GM18517 (cell line): ENCODE measurements at regions not wholly inside any gene's neighbourhood (a gene's known extent, or its start where the extent isn't known, plus 50 kb on each side); places are given as distances from the start of the nearest gene placed in this dataset.
"Not testable (repeated sequence)": the region's sequence is repeated elsewhere in the genome, so short reads cannot be mapped to it uniquely, and the experiment has no call there.

Experiments used
- ATAC-seq: cut with Tn5 transposase; IDR thresholded peaks from one replicate; pipeline ENCODE4 v1.9.1; 2021; ENCODE audit warnings: mild to moderate bottlenecking, moderate library complexity; ENCODE audit not compliant: unreplicated experiment

- ATAC-seq, result no peak
Observed at GRCh38 chr3:6242104-6242503, 618.8 kb upstream of the GRM7 start.

GRCh38 chr3:6248528-6248927 lies 612.4 kb upstream of the GRM7 start:
- no peak for ATAC-seq

- ATAC-seq, result peak; percentile 31
Observed at GRCh38 chr3:6249679-6250078, 611.2 kb upstream of the GRM7 start.

- ATAC-seq, result peak; percentile 99
Observed at GRCh38 chr3:6250167-6250566, 610.7 kb upstream of the GRM7 start.

DNA sequence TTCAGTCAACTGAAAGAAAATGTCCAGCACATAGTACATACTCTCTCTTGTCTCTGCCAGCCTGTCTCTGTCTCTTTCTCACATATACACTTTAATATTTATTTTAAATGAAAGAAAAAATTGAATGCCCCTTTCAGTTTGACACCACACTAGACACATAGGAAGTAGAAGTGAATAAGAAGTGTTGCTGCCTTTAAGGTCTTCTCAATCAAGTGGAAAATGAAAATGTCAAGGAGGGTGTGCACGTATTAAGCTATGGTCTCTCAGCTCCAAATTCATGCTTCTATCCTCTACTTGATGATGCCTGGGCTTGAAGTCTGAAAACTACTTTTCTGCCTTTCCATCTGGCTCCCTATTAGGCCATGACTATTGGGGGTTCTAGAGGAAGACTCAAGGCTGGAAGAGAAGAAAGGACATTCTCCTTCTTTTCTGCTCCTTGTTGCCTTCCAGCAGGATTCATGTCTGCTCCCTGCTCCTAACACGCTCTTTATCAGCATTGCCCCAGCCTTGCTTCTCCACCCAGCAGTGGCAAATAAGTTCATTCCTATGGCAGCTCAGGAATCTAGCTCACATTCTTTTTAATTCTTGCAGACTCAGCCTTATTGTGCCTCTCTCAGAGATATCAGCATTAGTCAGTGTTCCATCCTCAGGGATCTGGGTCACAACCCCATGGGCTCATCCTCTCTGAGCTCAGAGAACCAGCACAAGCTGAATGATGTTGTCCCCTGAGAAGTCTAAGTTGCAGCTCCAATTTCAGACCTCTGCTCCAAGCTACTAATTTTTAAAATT lies 609.1 kb upstream of the GRM7 start:
- ATAC-seq, result no peak

DNA sequence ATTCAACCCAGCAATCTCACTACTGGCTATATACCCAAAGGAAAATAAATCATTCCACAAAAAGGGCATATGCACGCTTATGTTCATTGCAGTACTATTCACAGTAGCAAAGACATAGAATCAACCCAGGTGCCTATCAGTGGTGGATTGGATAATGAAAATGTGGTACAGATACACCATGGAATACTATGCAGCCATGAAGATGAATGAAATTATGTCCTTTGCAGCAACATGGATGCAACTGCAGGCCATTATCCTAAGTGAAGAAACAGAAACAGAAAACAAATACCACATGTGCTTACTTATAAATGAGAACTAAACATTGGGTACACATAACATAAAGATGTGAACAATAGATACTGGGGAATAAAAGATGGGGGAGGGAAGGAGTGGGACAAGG lies 606.4 kb upstream of the GRM7 start:
- no peak for ATAC-seq

- no peak for ATAC-seq
Observed at GRCh38 chr3:6255229-6255628, 605.7 kb upstream of the GRM7 start.

DNA sequence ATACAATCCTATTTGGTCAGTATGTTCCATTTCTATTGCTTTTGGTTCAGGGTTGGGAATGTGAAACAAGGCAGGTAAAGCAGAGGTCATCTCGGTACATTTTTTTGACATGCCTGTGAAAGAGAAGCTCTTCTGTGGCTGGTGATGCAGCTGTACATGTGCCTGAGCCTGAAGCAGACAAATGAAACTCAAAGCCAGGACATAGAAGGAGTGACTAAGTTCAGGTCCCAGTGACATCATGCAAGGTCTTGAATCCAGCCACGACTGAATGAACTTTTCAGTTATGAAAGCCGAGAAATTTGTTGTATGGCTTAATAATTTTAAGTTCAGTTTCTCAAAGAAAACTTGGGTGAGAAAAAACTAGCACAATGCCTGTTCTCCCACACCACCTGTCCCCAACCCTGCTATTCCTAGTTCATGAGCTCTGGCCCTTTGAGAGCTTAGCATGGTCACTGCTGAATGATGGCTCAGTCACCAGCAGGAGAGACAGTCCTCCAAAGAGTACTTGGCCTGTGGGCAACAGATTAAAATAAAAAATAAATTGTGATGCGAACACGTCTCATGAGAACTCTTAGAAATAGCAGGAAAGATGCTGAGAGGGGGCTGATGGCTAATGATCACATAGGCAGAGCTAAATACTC lies 600.2 kb upstream of the GRM7 start:
- ATAC-seq, result no peak

DNA sequence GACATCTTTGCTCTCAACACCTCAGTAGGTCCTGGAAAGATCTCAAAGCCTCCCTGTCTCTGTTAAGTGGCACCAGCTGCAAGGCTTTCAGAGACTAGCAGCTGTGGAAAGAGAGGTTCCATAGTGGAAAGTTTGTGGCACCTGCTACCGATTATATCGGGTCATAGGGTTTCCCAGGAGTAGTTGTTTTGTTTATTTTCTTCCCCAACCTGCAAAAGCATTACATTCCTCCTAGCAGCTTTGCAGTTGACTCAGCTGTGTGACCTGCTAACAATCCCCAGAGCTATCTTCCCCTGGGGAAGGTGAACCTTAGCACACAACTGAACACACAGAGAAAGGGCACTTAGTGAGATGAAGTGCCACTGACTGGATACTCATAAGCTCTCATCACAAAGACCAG lies 598.9 kb upstream of the GRM7 start:
- no peak for ATAC-seq

- no peak for ATAC-seq
Observed at GRCh38 chr3:6264036-6264435, 596.9 kb upstream of the GRM7 start.

- peak; percentile 60 for ATAC-seq
Observed at GRCh38 chr3:6264906-6265305, 596.0 kb upstream of the GRM7 start.

DNA sequence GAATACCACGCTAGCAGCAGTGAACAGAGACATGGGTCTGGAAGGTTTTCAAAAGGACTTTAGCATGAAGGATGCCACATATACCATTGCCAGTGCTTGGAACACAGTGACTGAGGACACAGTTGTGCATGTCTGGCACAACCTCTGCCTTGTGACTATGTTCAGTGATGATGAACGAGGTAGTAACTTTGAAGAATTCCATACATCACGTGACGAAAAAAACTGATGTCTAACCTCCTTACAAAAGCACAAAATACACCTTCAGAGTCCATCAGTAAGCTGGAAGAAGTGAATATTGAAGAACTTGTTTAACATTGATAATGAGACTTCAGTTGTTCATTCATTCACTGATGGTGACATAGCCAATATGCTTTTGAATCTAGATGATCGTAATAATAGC lies 594.8 kb upstream of the GRM7 start:
- no peak for ATAC-seq

GRCh38 chr3:6273878-6274277 lies 587.0 kb upstream of the GRM7 start:
- no peak for ATAC-seq

- no peak for ATAC-seq
Observed at GRCh38 chr3:6281662-6282061, 579.3 kb upstream of the GRM7 start.

DNA sequence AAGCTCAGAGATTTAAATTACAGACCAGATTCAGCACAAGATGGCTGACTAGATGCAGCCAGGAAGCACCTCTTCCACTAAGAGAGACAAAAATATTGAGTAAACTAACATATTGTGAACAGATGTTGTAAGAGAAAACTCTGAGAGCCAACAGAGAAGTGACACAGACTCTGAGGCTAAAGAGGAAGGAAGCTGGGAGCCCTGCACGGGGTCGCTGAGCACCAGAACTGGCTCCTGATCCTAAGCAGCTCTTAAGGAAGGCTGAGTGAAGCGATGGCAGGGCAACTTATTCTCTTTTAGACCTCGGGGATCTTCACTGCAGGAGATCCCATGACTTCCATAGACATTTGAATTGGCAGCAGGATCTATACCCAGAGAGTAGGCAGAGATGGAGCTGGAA lies 578.0 kb upstream of the GRM7 start:
- no peak for ATAC-seq

DNA sequence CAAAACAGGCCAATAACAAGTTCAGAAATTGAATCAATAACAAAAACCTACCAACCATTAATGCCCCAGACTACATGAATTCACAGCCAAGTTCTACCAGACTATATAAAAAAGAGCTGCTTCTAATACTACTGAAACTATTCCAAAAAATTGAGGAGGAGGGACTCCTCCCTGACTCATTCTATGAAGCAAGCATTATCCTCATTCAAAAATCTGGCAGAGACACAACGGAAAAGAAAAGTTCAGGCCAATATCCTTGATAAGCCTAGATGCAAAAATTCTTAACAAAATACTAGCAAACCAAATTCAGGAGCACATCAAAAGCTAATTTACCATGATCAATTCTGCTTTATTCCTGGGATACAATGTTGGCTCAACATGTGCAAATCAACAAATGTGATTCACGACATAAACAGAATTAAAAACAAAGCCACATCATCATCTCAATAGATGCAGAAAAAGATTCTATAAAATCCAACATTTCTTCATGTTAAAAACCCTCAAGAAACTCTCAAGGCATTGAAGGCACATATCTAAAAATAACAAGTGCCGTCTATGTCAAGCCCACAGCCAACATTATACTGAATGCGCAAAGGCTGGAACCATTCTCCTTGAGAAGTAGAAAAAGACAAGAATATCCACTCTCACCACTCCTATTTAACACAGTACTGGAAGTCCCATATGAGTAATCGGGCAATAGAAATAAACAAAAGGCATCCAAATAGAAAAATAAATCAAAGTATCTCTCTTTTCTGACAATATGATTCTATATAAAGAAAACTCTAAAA lies 573.6 kb upstream of the GRM7 start:
- no peak for ATAC-seq

GRCh38 chr3:6301626-6302025 lies 559.3 kb upstream of the GRM7 start:
- ATAC-seq, result no peak

GRCh38 chr3:6315906-6316305 lies 545.0 kb upstream of the GRM7 start:
- ATAC-seq, result no peak

DNA sequence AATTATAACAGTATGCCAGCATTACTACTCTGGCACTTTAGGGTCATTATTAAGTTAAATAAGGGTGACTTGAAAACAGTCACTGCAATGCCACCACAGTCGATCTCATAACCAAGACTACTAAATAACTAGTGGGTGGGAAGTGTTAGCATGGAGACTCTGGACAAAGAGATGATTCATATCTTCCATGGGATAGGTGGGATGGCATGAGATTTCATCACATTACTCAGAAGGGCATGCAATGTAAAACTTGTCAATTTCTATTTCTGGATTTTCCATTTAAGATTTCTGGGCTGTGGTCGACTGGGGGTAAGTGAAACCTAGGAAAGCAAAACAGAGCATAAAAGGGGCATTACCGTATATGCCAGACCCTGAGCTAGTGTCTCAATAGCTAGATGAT lies 538.9 kb upstream of the GRM7 start:
- no peak for ATAC-seq

- no peak for ATAC-seq
Observed at GRCh38 chr3:6326771-6327170, 534.1 kb upstream of the GRM7 start.

GRCh38 chr3:6340980-6341325 lies 520.0 kb upstream of the GRM7 start:
- ATAC-seq, result not testable (repeated sequence)

DNA sequence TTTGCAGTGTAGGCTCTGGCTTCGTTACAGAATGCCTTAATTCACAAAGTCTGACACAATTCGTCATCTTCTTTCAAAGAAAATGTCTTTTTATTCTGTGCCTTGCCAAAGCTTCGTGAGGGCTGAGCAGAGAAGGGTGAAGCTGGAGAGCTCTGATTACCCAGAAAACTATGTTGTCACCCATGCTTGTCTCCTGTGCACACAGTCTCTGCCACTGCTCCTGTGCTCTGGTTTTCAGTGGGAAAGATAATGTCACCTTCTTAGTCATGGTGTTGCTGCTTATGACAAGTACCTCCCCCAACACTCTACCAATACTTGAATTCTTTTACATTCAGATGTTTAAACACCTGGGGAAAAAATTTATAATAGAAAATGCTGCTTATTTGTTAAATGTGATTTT lies 509.2 kb upstream of the GRM7 start:
- no peak for ATAC-seq
